Activated CD4-positive, alpha-beta T cell treated with anti-CD3 and anti-CD28 coated beads for 36 hours (primary cell): ENCODE measurements at regions not wholly inside any gene's neighbourhood (a gene's known extent, or its start where the extent isn't known, plus 50 kb on each side); places are given as distances from the start of the nearest gene placed in this dataset.

Source experiments
- ATAC-seq: fragments of 200-7000 bp; cut with Tn5 transposase; one replicate; pipeline ENCODE4 v1.10.0; 2021; ENCODE audit warnings: mild to moderate bottlenecking, moderate library complexity
- CTCF ChIA-PET: fragments of 350-600 bp; sonication (Branson Sonifier 250); formaldehyde crosslinking; loops from one replicate; lab custom pipeline; 2021; ENCODE audit warnings: antibody characterized with exemption; lab: Charles Lee
- POLR2A ChIA-PET: fragments of 350-600 bp; sonication (Branson Sonifier 250); formaldehyde crosslinking; loops from one replicate; lab custom pipeline; 2021; ENCODE audit warnings: antibody characterized with exemption, inconsistent platforms; lab: Charles Lee
- DNase-seq: peaks from one replicate; pipeline ENCODE4 v3.0.0-alpha.2; 2020
- H3K27ac Mint-ChIP-seq: one replicate; pipeline ENCODE4 v1.8.0; 2021; ENCODE audit warnings: mixed read lengths
- H3K27me3 Mint-ChIP-seq: one replicate; pipeline ENCODE4 v1.8.0; 2021; ENCODE audit warnings: mixed read lengths
- H3K36me3 Mint-ChIP-seq: one replicate; pipeline ENCODE4 v1.8.0; 2021; ENCODE audit warnings: low read depth, mixed read lengths
- H3K4me1 Mint-ChIP-seq: one replicate; pipeline ENCODE4 v1.8.0; 2021; ENCODE audit warnings: mixed read lengths
- H3K4me3 Mint-ChIP-seq: one replicate; pipeline ENCODE4 v1.8.0; 2021; ENCODE audit warnings: mild to moderate bottlenecking, moderate library complexity, mixed read lengths
- H3K9me3 Mint-ChIP-seq: one replicate; pipeline ENCODE4 v1.8.0; 2021; ENCODE audit warnings: low read depth, mixed read lengths
- intact Hi-C, 2 experiments: fragments of 100-400 bp; cut with DNase I in 1 of 2; cut with micrococcal nuclease in 1 of 2; formaldehyde crosslinking; loops; one replicate each; pipeline versions ENCODE4 v1.14.2 to v1.15.1; 2022 to 2024; cut with DNase I, micrococcal nuclease

GRCh38 chr4:66575008-66575696, 904.9 kb upstream of the EPHA5 start:
- no peak overlapping the region for H3K27ac Mint-ChIP-seq
- no peak for DNase-seq
- no peaks in the 10 kb centered on the region for H3K36me3 Mint-ChIP-seq
- no peak overlapping the region for H3K4me3 Mint-ChIP-seq
- intact Hi-C loops = no loop called here
- H3K27me3 Mint-ChIP-seq = no peaks in the 10 kb centered on the region
- ATAC-seq = no peak
- ChIA-PET CTCF (interaction anchor here (0.6 kb wide), 1 partner anchor 10 kb away, joined by 3 read pairs; no protein-coding TSS in a partner anchor), POLR2A (no interaction called here)
- no peaks in the 10 kb centered on the region for H3K4me1 Mint-ChIP-seq
- H3K9me3 Mint-ChIP-seq = peaks cover 5% of the 10 kb centered on the region

- ATAC-seq = no peak
- POLR2A ChIA-PET = no interaction called here
- CTCF ChIA-PET = interaction anchor here (0.6 kb wide), 1 partner anchor 9 kb away, joined by 3 read pairs; no protein-coding TSS in a partner anchor
- no peaks in the 10 kb centered on the region for H3K27me3 Mint-ChIP-seq
- no peaks in the 10 kb centered on the region for H3K36me3 Mint-ChIP-seq
- H3K4me3 Mint-ChIP-seq = no peak overlapping the region
- H3K9me3 Mint-ChIP-seq = peaks cover 5% of the 10 kb centered on the region
- H3K27ac Mint-ChIP-seq = no peak overlapping the region
- no peaks in the 10 kb centered on the region for H3K4me1 Mint-ChIP-seq
- no peak for DNase-seq
- intact Hi-C loops = no loop called here
Measured at GRCh38 chr4:66574145-66574978, 904.1 kb upstream of the EPHA5 start.

GRCh38 chr4:66572949-66573348, 902.7 kb upstream of the EPHA5 start:
- ATAC-seq (no peak), DNase-seq (no peak)
- no peak overlapping the region for H3K4me3 Mint-ChIP-seq
- intact Hi-C loops = no loop called here
- no peaks in the 10 kb centered on the region for H3K36me3 Mint-ChIP-seq
- ChIA-PET CTCF (no interaction called here), POLR2A (no interaction called here)
- no peaks in the 10 kb centered on the region for H3K4me1 Mint-ChIP-seq
- H3K9me3 Mint-ChIP-seq = peaks cover 5% of the 10 kb centered on the region
- no peak overlapping the region for H3K27ac Mint-ChIP-seq
- no peaks in the 10 kb centered on the region for H3K27me3 Mint-ChIP-seq

- no peak for ATAC-seq
- H3K27me3 Mint-ChIP-seq = no peaks in the 10 kb centered on the region
- CTCF ChIA-PET = no interaction called here
- H3K27ac Mint-ChIP-seq = no peak overlapping the region
- H3K4me3 Mint-ChIP-seq = no peak overlapping the region
- no peak for DNase-seq
- H3K9me3 Mint-ChIP-seq = peaks cover 7% of the 10 kb centered on the region
- intact Hi-C loops = no loop called here
- no peaks in the 10 kb centered on the region for H3K36me3 Mint-ChIP-seq
- POLR2A ChIA-PET = no interaction called here
- no peaks in the 10 kb centered on the region for H3K4me1 Mint-ChIP-seq
Measured at GRCh38 chr4:66571145-66571695, 900.9 kb upstream of the EPHA5 start.

GRCh38 chr4:66569228-66569627, 898.9 kb upstream of the EPHA5 start:
- H3K27me3 Mint-ChIP-seq = no peaks in the 10 kb centered on the region
- DNase-seq = no peak
- H3K4me3 Mint-ChIP-seq = no peak overlapping the region
- ATAC-seq = no peak
- peaks cover 4% of the 10 kb centered on the region for H3K9me3 Mint-ChIP-seq
- CTCF ChIA-PET = interaction anchor here (0.7 kb wide), 1 partner anchor 830 kb away, joined by 3 read pairs; no protein-coding TSS in a partner anchor
- intact Hi-C loops = no loop called here
- no peaks in the 10 kb centered on the region for H3K4me1 Mint-ChIP-seq
- H3K36me3 Mint-ChIP-seq = no peaks in the 10 kb centered on the region
- POLR2A ChIA-PET = no interaction called here
- H3K27ac Mint-ChIP-seq = no peak overlapping the region

- CTCF ChIA-PET = no interaction called here
- Mint-ChIP-seq H3K36me3 (no peaks in the 10 kb centered on the region), H3K4me3 (no peak overlapping the region), H3K9me3 (peaks cover 2% of the 10 kb centered on the region), H3K27ac (no peak overlapping the region), H3K4me1 (no peaks in the 10 kb centered on the region), H3K27me3 (no peaks in the 10 kb centered on the region)
- ATAC-seq = no peak
- no peak for DNase-seq
- POLR2A ChIA-PET = no interaction called here
- intact Hi-C loops = no loop called here
Measured at GRCh38 chr4:66568431-66568830, 898.1 kb upstream of the EPHA5 start.

GRCh38 chr4:66568001-66568400, 897.7 kb upstream of the EPHA5 start:
- DNase-seq (no peak), ATAC-seq (no peak)
- ChIA-PET CTCF (no interaction called here), POLR2A (interaction anchor here (0.7 kb wide), 1 partner anchor 820 kb away, joined by 3 read pairs; no protein-coding TSS in a partner anchor)
- Mint-ChIP-seq H3K4me1 (no peaks in the 10 kb centered on the region), H3K9me3 (peaks cover 2% of the 10 kb centered on the region), H3K27ac (no peak overlapping the region), H3K27me3 (no peaks in the 10 kb centered on the region), H3K4me3 (no peak overlapping the region), H3K36me3 (no peaks in the 10 kb centered on the region)
- intact Hi-C loops = no loop called here

GRCh38 chr4:66567551-66567950, 897.3 kb upstream of the EPHA5 start:
- Mint-ChIP-seq H3K4me3 (no peak overlapping the region), H3K27me3 (no peaks in the 10 kb centered on the region), H3K27ac (no peak overlapping the region), H3K4me1 (no peaks in the 10 kb centered on the region), H3K9me3 (peaks cover 2% of the 10 kb centered on the region), H3K36me3 (no peaks in the 10 kb centered on the region)
- no peak for ATAC-seq
- ChIA-PET CTCF (no interaction called here), POLR2A (interaction anchor here (0.7 kb wide), 1 partner anchor 820 kb away, joined by 3 read pairs; no protein-coding TSS in a partner anchor)
- intact Hi-C loops = no loop called here
- DNase-seq = no peak

GRCh38 chr4:66565801-66566200, 895.5 kb upstream of the EPHA5 start:
- intact Hi-C loops = no loop called here
- ChIA-PET CTCF (interaction anchor here (0.9 kb wide), 1 partner anchor 29 kb away, joined by 3 read pairs; no protein-coding TSS in a partner anchor), POLR2A (no interaction called here)
- H3K27me3 Mint-ChIP-seq = no peaks in the 10 kb centered on the region
- no peaks in the 10 kb centered on the region for H3K36me3 Mint-ChIP-seq
- no peak overlapping the region for H3K27ac Mint-ChIP-seq
- no peaks in the 10 kb centered on the region for H3K4me1 Mint-ChIP-seq
- no peak overlapping the region for H3K4me3 Mint-ChIP-seq
- H3K9me3 Mint-ChIP-seq = peaks cover 2% of the 10 kb centered on the region
- no peak for ATAC-seq
- no peak for DNase-seq

- DNase-seq (no peak), ATAC-seq (no peak)
- intact Hi-C loops = no loop called here
- ChIA-PET POLR2A (no interaction called here), CTCF (interaction anchor here (0.6 to 0.9 kb wide), 2 partner anchors 10 to 28 kb away, joined by 3 read pairs; no protein-coding TSS in a partner anchor)
- Mint-ChIP-seq H3K9me3 (peaks cover 2% of the 10 kb centered on the region), H3K4me3 (no peak overlapping the region), H3K4me1 (no peaks in the 10 kb centered on the region), H3K27me3 (no peaks in the 10 kb centered on the region), H3K36me3 (no peaks in the 10 kb centered on the region), H3K27ac (no peak overlapping the region)
Measured at GRCh38 chr4:66564901-66565651, 894.8 kb upstream of the EPHA5 start.

- Mint-ChIP-seq H3K36me3 (no peaks in the 10 kb centered on the region), H3K4me1 (no peaks in the 10 kb centered on the region), H3K27ac (no peak overlapping the region), H3K4me3 (no peak overlapping the region), H3K9me3 (peaks cover 2% of the 10 kb centered on the region), H3K27me3 (no peaks in the 10 kb centered on the region)
- DNase-seq (no peak), ATAC-seq (no peak)
- POLR2A ChIA-PET = no interaction called here
- intact Hi-C loops = no loop called here
- CTCF ChIA-PET = no interaction called here
Measured at GRCh38 chr4:66562276-66562806, 892.1 kb upstream of the EPHA5 start.
